HPDE6-E6E7 (cell line): ENCODE measurements at regions not wholly inside any gene's neighbourhood (a gene's known extent, or its start where the extent isn't known, plus 50 kb on each side); places are given as distances from the start of the nearest gene placed in this dataset.

Source experiments
- DNase-seq: peaks from one replicate; pipeline ENCODE4 v3.0.0; 2011; ENCODE audit warnings: missing footprints; ENCODE audit errors: extremely low spot score

DNA sequence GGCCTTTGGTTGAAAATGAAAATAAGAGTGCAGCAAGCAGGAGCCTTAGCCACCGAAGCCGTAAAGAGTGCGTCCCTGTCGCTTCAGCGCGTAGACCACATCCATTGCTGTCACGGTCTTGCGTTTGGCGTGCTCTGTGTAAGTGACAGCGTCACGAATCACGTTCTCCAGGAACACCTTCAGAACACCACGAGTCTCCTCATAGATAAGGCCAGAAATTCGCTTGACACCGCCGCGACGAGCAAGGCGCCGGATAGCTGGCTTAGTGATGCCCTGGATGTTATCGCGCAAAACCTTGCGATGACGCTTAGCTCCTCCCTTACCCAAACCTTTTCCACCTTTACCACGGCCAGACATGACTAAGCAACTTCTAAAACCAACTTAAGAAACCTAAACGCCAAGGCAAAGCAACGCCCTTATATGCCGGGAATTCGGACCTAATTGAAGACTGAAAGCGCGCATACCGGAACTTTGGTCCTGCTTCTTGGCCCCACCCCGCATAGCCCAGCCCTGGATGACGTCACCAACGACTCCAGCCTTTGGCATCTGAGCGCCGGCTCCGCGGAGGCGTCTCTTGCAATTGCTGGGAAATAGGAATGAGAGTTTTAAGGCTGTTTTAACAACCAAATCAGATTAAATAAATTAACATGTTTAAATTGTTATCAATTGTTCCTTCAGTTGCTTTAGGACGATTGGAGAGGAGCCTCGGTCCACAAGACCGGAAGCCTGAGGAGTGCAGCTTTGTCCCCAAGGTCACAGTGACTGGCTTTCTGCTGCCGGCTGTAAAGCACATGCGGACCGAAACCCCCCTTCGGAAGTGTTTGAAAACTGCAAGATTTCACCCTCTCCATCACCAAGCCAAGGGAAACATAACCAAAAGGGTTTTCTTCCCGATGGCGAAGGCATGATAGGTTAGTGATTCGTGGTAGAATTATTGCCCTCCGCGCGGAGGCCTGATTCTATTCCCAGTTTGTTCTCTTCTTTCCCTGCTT lies 79.6 kb upstream of the BTN3A2 start:
- peak; percentile 82 for DNase-seq

DNA sequence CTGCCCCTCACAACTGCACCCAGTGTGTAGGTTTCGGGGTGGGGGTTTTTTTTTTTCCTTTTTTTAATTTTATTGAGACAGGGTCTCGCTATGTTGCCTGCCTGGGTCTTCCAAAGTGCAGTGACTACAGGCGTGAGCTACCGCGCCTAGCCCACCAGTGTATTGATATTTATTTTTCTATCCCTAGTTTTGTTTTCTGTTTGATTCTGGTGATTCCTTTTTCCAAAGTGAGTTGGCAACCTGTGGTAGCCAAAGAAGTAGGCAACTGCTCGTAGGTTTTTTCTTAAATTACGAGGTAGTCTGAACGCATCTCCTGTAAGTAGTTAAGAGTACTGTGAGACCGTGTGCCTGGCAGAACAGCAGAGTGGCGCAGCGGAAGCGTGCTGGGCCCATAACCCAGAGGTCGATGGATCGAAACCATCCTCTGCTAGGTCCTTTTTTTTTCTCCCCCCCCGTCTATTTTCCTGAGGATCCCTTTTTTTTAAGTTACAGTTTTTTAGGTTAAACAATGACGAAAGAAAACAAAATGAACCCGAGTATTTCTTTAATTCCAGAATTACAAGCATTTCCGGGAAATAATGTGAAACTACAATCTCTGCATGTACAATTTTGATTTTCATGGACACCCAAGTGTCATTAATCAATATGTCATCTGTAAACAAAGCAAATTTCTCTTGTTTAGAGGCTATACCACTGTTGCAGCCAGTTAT lies 78.7 kb upstream of the BTN3A2 start:
- DNase-seq, result no peak

DNA sequence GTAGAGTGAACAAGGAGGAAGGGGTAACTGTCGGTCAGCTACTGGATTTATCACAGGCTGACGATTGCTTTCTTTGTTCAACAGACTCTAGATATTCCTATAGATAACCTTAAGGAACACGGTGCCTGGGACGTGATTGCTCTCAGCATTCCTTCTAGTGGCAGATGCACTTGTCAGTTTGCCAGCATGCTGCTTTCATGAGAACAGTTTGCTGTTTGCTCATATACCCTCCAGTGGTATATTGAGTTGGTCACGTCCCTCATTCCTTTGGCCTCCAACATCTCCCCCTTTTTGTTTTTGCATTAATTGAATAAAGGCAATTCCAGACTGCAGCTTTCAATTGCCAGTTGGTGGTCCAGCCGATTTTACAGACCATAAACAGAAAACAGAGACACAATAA lies 76.8 kb upstream of the BTN3A2 start:
- no peak for DNase-seq

DNA sequence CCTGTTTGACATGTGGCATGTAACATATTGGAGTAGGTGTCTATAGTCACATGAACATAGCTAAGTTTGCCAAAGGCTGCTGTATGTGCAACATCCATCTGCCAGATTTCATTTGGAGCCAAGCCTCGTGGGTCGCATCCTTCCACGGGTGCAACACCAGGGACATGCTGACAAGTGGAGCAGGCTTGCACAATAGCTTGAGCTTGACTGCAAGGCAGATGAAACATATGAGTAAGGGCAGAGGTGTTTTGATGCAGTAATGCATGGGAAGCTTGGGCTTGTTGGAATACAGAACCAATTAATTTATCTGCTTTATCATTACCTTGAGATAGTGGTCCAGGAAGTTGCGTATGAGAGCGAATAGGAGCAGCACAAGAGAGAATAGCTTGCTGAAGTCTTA lies 74.1 kb upstream of the BTN3A2 start:
- DNase-seq, result no peak

DNA sequence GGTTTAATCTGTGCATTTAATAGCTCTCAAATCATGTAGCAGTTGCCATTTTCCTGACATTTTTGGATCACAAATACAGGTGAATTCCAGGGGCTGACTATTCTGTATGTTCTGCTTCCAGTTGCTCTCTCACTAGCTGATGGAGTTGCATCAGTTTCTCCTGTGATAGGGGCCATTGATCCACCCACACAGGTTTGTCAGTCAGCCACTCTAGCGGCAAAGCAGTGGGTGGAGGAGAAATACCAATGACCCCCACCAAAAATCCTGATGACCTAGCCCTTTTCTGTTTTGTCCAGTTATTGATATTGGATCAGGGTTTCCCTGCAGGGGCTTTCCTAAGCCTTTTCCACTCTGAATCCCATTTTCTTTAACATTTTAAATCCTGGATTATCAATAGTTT lies 72.3 kb upstream of the BTN3A2 start:
- no peak for DNase-seq

DNA sequence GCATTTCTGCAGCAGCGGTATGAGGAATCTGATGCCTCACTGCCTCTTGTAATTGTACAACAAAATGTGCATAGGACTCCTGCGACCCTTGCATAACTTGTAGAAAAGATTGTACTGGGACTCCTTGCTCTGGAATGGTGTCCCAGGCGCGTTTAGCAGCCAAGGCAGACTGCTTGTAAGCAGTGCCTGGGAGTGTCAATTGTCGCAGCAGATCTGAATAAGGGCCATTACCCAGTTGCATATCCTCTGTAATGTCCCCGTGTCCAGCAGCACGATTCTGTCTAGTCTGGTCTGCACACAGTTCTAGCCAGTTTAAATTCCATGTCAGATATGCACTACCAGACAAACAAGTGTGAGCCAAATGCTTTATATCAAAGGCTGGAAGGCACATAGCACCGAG lies 70.7 kb upstream of the BTN3A2 start:
- no peak for DNase-seq

DNA sequence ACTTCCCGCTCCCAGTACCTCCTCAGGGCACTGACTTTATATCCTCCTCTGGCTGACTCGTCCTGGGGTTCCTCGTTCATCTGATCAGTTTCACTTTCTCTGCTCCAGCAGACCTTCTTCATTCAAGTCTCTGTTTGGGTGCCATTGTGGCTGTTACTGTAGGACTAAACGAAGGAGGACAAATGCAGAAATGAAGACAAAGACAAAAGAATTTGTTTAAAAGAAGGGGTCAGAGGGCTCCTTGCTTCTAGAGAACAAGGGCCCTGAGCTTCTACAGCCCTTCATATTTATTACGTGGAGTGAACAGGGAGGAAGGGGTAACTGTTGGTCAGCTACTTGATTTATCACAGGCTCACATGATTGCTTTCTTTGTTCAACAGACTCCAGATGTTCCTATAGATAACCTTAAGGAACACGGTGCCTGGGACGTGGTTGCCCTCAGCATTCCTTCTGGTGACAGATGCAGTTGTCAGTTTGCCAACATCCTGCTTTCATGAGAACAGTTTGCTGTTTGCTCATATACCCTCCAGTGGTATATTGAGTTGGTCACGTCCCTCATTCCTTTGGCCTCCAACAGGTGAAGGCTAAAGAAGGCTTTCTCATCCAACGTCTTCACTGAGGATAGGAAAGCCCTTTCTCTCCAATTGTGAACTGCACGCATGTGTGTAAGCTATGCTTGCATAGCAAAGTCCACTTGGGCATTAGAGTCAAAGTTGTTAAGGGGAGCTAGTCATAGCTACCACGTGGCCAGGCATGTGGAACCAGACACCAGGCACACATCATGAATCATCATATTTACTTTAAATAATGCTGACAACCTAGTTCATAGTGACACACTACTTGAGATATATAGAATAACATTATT lies 69.1 kb upstream of the BTN3A2 start:
- no peak for DNase-seq

DNA sequence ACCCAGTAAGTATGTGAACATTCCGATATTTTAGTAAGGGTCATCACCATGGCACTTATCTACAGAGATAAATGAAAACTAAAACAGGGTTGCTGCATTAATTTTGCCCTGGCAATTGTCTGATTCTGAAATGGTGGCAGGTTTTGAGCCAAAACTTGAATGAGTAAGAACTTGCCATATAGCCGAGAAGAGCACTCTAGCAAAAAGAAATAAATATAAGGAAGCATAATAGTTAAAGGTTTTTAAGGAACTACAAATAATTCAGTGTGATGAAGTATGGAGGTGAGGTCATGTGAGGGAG lies 68.5 kb upstream of the BTN3A2 start:
- DNase-seq, result no peak

DNA sequence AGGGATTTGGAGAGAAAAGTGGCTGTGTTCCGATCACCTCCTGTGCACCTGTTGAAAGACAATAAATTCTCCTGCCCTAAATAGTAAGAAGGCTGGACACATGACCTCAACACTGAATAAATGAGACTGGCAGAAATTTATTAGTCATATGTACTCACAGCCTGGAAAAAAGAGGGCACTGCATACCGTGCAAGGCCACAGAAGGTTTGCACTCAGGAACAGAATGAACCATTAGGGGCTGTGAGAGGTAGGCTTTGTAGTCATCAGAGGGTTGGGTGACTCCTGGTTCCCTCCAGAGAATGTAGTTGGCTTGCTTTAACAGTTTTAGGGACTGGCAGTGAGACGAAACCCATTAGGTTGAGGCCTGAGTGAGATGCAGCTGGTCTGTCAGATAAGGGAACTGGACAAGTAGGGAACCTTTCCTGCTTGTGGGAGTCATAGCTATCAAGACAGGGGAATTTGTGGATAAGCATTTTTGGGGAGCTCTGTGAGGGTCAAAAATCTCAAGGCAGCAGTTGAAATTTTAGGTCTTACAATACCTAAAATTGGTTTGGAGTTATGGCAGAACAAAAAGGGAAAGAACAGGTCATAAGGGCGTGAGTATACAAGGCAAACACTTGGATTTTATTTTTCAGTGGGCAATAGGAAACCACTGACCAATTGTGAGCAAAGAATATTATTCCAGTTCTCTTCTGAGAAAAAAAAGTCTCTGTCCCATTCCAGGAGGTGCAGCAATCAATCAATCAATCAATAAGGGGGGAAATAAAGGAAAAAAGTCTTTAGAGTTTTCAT lies 67.9 kb upstream of the BTN3A2 start:
- DNase-seq, result no peak

DNA sequence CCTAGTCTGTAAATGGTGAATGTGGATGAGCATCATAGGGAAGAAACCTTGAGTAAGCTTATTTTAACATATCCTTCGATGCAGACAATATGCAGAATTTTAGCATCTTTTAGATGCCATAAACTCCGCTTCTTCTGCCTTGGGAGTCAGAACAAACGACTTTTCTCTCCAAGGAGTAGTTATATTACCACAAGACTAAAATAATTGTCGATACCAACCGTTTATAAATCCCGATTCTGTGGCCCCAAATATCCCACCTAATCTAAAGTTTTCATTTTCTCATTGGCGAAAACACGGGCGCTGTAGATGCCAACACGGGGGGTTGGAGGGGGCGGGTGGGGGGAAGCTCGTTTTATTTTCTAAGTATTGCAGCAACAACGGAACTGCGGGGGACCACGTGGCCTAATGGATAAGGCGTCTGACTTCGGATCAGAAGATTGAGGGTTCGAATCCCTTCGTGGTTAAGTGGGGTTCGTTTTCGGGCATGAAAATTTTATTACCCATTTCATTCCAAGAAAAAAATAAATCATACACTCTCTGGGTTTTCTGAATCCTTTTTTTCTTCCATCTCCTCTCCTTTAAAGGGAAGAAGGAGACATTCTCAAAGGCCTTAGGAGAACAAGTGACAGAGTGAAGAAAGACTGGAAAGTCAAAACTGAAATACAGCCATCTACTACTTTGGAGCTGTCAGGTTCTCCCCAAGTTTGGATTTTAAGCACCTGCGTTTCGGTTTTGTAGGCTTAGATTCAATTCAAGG lies 65.5 kb upstream of the BTN3A2 start:
- no peak for DNase-seq

DNA sequence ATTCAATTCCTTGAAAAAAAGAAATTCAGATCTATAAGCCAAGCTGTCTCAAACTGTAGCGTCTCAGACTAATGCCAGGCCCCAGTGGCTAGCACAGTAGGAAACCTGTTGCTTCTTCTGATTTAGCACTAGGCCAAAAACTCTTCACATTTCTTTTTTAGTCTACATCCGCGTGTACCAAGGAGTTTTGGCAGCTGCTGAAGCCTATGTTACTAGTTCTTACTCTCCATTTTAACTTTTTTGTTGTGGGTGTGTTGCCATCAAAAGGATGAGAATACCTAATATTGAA lies 65.0 kb upstream of the BTN3A2 start:
- no peak for DNase-seq

DNA sequence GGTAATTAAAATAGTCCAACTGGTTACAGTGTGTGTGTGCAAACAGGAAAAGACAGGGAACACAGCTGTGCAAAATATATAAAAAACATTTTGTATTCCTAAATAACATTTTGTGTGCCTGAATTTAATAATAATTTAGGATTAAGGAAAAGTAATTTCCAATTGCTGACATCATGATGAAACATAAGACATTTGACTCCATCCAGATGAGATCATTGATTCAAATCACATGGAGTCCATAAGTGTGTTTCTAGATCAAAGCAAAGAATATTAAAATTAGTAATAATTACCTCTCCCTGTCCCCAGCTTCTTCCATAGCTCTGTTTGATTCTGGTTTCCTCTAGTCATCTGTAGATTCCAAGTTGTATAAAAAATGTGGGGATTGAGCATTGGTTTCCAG lies 64.6 kb upstream of the BTN3A2 start:
- no peak for DNase-seq

DNA sequence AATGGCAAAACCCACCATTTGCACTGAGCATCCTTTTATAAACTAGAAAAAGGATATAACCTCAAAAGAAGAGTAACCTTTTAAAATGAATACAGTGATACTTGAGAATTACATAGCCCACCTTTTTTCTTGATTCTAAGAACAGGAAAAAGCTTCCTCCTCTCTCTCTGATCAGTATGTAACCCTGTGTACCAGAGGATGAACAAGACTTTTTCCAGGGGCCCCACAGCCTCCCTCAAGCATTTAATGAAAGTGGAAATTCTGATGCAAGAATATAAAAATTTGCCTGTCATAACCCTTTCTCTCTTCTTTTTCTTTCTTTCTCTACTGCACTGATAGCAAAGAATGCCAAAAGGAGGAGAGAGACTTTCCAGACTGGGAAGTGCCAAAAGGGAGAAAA lies 64.2 kb upstream of the BTN3A2 start:
- no peak for DNase-seq

DNA sequence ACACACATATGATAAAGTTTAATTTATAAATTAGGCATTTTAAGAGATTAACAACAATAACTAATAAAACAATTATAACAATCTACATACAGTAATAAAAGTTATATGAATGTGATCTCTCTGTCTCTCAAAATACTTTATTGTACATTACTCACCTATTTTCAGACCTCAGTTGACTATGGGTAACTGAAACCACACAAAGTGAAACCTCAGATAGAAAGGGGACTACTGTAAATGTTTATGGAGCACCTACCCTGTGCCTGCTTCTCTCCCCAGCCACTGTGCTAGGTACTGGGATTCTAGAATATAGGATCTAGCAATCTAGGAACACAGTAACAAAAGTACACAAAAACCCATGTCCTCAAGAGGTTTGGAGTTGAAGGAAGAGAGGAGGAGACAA lies 63.4 kb upstream of the BTN3A2 start:
- no peak for DNase-seq

DNA sequence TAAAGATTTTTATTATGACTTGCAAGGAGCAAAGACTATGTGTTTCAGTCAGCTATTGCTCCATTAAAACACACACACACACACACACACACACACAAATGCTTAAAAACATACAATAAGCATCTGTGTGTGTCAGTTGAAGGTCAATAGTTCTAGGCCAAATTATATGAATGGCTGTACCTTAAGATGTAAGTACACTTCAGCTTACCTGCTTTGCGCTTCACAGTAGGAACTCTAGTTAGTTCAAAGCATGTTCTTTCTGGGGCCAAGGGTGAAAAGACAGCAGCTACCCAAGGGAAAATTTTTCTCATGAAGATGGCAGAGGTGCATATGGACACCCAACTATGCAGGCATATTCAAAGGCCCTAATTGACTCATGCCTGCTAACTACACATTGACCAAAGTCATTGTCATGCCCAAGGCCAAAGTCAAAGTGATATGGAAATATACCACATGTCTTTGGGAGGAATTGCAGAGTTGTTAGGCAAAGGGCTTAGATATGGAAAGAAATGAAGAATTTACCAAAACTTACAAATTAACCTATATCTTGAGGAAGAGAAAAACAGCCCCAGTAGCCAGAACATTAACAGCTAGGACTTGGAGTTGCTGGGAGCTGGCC lies 61.9 kb upstream of the BTN3A2 start:
- no peak for DNase-seq

DNA sequence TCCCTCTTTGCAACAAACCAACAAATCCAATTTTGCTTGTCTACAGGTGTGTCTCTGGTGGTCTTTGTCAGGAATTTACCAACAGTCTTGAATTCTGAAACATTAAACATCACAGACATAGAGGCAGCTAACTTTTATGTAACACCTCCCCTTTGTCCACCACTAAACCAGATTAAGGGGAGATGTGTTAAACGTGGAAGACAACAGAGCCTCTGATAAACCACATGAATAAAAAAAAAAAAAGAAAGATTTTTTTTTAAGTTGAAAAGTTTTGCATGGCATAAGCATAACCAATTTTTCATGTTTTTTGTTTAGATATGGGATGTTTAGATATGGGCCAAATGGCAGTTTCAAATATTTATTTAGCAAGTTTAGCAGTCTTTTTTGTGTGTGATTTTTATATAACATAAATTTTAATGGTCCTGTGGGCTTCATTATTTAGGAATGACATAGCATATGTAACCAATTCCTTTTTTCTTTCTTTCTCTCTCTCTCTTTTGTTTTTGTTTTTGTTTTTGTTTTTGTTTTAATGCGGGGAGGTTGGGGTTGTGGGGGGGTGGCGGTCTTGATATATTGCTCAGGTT lies 60.7 kb upstream of the BTN3A2 start:
- no peak for DNase-seq

DNA sequence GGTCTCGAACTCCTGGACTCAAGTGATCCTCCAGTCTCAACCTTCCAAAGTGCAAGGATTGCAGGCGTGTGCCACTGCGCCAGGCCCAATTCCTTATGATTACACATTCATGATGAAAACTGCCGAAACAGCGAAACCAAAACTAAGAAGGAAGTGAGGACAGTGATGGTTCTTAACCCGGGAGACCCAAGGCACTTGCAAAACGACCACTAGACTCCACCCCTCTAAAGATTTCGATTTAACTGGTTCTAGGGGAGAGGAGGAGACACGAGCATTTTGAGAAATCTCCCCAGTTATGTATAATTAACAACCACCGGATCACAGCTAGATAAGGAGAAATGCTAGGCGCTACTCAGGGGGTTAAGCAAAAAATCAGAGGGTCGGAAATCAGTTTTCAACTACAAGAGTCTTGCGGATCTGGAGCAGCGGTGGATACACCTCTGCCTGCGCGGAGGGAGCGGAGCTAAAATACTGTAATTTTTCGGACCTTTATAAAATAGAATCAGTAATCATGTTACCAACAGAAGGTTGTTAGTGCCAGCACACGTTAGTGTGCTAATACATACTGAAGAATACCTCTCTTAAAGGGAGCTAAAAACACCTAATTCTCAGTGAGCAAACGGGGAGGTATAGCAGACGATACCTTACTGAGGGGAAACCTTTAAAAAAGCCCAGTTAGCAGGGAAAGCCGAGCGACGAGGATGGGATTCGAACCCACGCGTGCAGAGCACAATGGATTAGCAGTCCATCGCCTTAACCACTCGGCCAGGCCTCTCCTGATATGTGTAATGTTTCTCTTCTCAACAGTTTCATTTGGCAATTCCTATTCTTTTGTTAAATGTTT lies 60.0 kb upstream of the BTN3A2 start:
- no peak for DNase-seq

DNA sequence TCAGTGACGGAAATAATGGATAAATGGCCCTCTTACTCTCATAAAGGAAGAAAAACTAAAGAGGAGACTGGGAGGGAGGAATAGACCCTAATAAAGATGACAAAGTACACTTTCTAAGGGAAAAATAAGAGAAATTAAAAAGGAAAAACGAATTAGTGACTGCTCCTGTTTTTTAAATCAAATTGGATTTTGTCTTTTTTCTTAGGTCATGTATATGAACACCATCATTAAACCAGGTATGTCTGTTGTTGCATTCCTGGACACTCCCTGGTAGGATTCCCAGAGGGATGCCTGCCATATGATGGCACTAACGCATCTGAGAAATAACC lies 59.4 kb upstream of the BTN3A2 start:
- no peak for DNase-seq

DNA sequence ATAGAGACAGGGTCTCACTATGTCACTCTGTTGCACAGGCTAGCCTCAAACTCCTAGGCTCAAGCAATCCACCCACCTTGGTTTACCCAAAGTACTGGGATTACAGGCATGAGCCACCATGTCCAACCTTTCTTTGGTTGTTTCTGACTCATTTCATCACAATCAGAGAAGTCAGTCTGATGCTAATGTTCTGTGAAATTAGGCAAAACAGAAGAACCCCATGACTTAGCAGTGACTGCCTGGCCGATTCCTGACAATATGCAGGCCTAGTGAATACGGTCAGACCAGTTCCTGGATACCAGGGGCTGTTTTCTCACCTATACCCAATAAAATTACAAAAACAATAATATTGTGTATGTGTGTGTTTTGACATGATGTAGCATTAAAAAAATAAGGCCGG lies 58.8 kb upstream of the BTN3A2 start:
- DNase-seq, result no peak
